Type B pancreatic cell (in vitro differentiated cells): ENCODE measurements at regions not wholly inside any gene's neighbourhood (a gene's known extent, or its start where the extent isn't known, plus 50 kb on each side); places are given as distances from the start of the nearest gene placed in this dataset.

Experiments used
- DNase-seq: peaks from one replicate; pipeline ENCODE4 v3.0.0; 2021; ENCODE audit warnings: mixed read lengths; ENCODE audit not compliant: unreplicated experiment; ENCODE audit errors: extremely low spot score
- H3K27ac Mint-ChIP-seq: 2 replicates; pipeline ENCODE4 v1.8.0; 2021; ENCODE audit warnings: mild to moderate bottlenecking, mixed read lengths
- H3K27me3 Mint-ChIP-seq: 2 replicates; pipeline ENCODE4 v1.8.0; 2021; ENCODE audit warnings: mixed read lengths
- H3K36me3 Mint-ChIP-seq: 2 replicates; pipeline ENCODE4 v1.8.0; 2021; ENCODE audit warnings: mixed read lengths
- H3K4me1 Mint-ChIP-seq: one replicate; pipeline ENCODE4 v1.8.0; 2021; ENCODE audit warnings: mixed read lengths; ENCODE audit not compliant: unreplicated experiment
- H3K4me3 Mint-ChIP-seq: 2 replicates; pipeline ENCODE4 v1.8.0; 2021; ENCODE audit warnings: mild to moderate bottlenecking, mixed read lengths
- H3K9me3 Mint-ChIP-seq: 2 replicates; pipeline ENCODE4 v1.8.0; 2021; ENCODE audit warnings: mixed read lengths
- CTCF ChIP-seq: fragments of 200-600 bp; sonication (generic); conservative IDR thresholded peaks from 2 replicates; pipeline ENCODE4 v1.5.0; 2021; ENCODE audit warnings: antibody characterized with exemption, mild to moderate bottlenecking

- Mint-ChIP-seq H3K27me3 (no peaks in the 10 kb centered on the region), H3K9me3 (peaks cover 6% of the 10 kb centered on the region), H3K27ac (no peak overlapping the region), H3K36me3 (no peaks in the 10 kb centered on the region), H3K4me3 (no peak overlapping the region), H3K4me1 (peaks cover 20% of the 10 kb centered on the region)
- no peak for TF ChIP-seq CTCF
- no peak for DNase-seq
Measured at GRCh38 chr6:14707276-14707675, 538.6 kb upstream of the JARID2 start.

DNA sequence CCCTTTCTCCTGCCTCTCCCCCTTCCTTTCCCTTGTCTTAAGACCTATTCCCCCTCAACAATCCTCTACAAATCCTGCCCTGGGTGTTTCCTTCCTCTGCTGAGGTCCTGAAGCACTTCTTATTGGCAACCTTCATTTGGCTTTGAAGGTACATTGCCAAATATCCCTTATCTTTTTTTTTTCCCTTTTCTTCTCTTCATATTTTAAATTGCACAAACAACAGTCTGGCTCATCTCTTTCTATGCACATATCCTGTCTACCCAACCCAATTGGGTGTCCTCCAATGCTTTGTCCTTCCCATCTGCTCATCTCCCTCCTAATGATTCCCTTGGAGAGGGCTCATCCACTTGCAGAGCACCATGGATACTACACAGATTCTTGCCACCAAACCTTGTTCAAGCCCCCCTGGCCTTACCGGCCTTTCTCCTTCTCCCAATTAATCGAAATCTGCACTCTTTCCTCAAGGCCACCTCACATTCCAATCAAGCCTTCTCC lies 537.9 kb upstream of the JARID2 start:
- no peak for TF ChIP-seq CTCF
- peaks cover 20% of the 10 kb centered on the region for H3K4me1 Mint-ChIP-seq

GRCh38 chr6:14709066-14709670 lies 536.7 kb upstream of the JARID2 start:
- peaks cover 15% of the 10 kb centered on the region for H3K4me1 Mint-ChIP-seq
- TF ChIP-seq CTCF = no peak
- H3K4me3 Mint-ChIP-seq = no peak overlapping the region
- no peaks in the 10 kb centered on the region for H3K36me3 Mint-ChIP-seq
- H3K27me3 Mint-ChIP-seq = no peaks in the 10 kb centered on the region
- peaks cover 6% of the 10 kb centered on the region for H3K9me3 Mint-ChIP-seq
- DNase-seq = no peak
- no peak overlapping the region for H3K27ac Mint-ChIP-seq

More for the DNA sequence above, 537.9 kb upstream of the JARID2 start:
- no peak overlapping the region for H3K27ac Mint-ChIP-seq
- H3K36me3 Mint-ChIP-seq = no peaks in the 10 kb centered on the region
- peaks cover 6% of the 10 kb centered on the region for H3K9me3 Mint-ChIP-seq
- H3K27me3 Mint-ChIP-seq = no peaks in the 10 kb centered on the region
- H3K4me3 Mint-ChIP-seq = no peak overlapping the region
- no peak for DNase-seq

DNA sequence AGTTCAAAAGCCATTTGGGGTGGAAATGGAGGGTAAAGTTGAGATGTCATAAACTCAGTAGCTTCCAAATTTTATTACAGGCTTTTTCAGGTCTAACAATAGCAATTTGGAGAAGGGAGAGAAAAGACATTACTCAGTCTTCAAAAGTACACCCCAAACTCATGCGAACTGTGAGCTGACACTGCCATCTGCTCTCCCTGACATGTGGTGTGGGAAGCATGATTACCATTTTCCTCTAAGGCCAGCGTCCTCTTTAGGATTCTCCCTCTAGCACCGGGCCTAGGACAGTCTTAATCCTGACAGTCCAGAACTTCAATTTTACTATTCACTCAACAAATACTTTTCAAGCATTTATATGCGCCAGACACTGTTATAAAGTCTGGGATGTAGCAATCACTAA lies 536.0 kb upstream of the JARID2 start:
- Mint-ChIP-seq H3K36me3 (no peaks in the 10 kb centered on the region), H3K9me3 (peaks cover 6% of the 10 kb centered on the region), H3K4me3 (no peak overlapping the region), H3K4me1 (peaks cover 16% of the 10 kb centered on the region), H3K27me3 (no peaks in the 10 kb centered on the region), H3K27ac (no peak overlapping the region)
- TF ChIP-seq CTCF = no peak
- no peak for DNase-seq

DNA sequence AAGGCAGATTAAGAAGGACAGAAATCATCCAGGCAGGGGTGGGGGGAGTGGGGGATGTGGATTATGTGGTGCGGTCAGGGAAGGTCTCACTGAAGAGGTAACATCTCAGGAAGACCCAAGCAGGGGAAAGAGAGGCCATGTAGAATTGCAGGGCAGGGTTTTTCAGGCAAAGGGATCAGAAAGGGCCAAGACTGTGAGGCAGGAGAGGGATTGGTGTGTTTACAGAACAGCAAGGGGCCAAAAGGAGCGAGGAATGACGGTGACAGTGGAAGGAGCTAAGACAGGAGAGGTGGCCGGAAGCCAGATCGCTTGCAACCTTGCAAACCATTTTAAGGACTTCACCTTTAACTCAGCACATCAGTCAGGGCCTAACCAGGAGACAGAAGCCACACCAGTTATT lies 535.4 kb upstream of the JARID2 start:
- H3K4me1 Mint-ChIP-seq = peaks cover 19% of the 10 kb centered on the region
- H3K9me3 Mint-ChIP-seq = peaks cover 6% of the 10 kb centered on the region
- no peaks in the 10 kb centered on the region for H3K36me3 Mint-ChIP-seq
- DNase-seq = no peak
- H3K27ac Mint-ChIP-seq = no peak overlapping the region
- H3K4me3 Mint-ChIP-seq = no peak overlapping the region
- TF ChIP-seq CTCF = no peak
- no peaks in the 10 kb centered on the region for H3K27me3 Mint-ChIP-seq
